ENCODE measurements at regions not wholly inside any gene's neighbourhood (a gene's known extent, or its start where the extent isn't known, plus 50 kb on each side); places are given as distances from the start of the nearest gene placed in this dataset.

DNA sequence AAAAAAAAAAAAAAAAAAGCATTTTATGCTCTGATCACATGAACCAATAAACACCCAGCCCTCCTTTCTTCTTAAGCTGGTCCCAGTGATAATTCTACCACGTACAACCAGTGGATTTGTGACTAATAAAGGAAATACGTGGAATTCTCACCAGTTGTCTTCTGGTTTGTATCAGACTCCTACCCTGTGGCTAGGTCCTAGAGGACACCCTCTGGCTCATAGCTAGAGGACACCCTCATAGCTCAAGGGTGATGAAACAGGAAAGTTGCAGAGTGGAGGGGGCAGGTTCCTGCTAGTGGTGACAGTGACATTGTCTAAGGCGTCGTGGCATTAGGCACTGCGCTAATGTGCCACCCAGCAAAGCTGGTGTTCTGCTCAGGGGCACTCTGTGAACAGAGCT lies 167.8 kb downstream of the BCL11A start:
- DNase-seq, result no peak
- no peaks in the 10 kb centered on the region for H3K9me3 ChIP-seq
- H3K36me3 ChIP-seq, result no peaks in the 10 kb centered on the region
- H3K4me1 ChIP-seq, result no peaks in the 10 kb centered on the region
- H3K27me3 ChIP-seq, result no peaks in the 10 kb centered on the region
- 62 to 72% methylated on average over 2 to 5 of the region's 5 CpGs for WGBS, 2 donors (ENCODE audit: low coverage in 1 of 2)
- intact Hi-C loops (cut with DNase I; ENCODE audit: low total_unique reads), result no loop called here
- TF ChIP-seq, protein P1, sequence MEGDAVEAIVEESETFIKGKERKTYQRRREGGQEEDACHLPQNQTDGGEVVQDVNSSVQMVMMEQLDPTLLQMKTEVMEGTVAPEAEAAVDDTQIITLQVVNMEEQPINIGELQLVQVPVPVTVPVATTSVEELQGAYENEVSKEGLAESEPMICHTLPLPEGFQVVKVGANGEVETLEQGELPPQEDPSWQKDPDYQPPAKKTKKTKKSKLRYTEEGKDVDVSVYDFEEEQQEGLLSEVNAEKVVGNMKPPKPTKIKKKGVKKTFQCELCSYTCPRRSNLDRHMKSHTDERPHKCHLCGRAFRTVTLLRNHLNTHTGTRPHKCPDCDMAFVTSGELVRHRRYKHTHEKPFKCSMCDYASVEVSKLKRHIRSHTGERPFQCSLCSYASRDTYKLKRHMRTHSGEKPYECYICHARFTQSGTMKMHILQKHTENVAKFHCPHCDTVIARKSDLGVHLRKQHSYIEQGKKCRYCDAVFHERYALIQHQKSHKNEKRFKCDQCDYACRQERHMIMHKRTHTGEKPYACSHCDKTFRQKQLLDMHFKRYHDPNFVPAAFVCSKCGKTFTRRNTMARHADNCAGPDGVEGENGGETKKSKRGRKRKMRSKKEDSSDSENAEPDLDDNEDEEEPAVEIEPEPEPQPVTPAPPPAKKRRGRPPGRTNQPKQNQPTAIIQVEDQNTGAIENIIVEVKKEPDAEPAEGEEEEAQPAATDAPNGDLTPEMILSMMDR (IDR thresholded peaks at IDR 0.05), result no peak
- no peak for TF ChIP-seq POLR2A (IDR thresholded peaks at IDR 0.05)
- H3K4me3 ChIP-seq, result no peak overlapping the region
- H3K27ac ChIP-seq, result no peak overlapping the region
- in situ Hi-C loops (cut with MboI; ENCODE audit: low pct_ligation_motif_present in 1 of 4, low pct_unique_long_range_greater_than_20kb in 1 of 4, low sequenced_read_pairs in 3 of 4), result no loop called here

- intact Hi-C loops (cut with DNase I; ENCODE audit: low total_unique reads) (no loop called here), in situ Hi-C loops (cut with MboI; ENCODE audit: low pct_ligation_motif_present in 1 of 4, low pct_unique_long_range_greater_than_20kb in 1 of 4, low sequenced_read_pairs in 3 of 4) (no loop called here)
- no peak for DNase-seq
- Histone ChIP-seq H3K27me3 (no peaks in the 10 kb centered on the region), H3K9me3 (no peaks in the 10 kb centered on the region), H3K27ac (no peak overlapping the region), H3K4me3 (no peak overlapping the region), H3K36me3 (no peaks in the 10 kb centered on the region), H3K4me1 (peaks cover 0 to 7% (median 0%) of the 10 kb centered on the region in 4 donors)
- WGBS, 2 donors (ENCODE audit: low coverage in 1 of 2), result 69 to 77% methylated on average over 6 of the region's 6 CpGs
- TF ChIP-seq, protein P1 (IDR thresholded peaks at IDR 0.05), result no peak
Measured at GRCh38 chr2:60383401-60384143, 169.9 kb downstream of the BCL11A start.

DNA sequence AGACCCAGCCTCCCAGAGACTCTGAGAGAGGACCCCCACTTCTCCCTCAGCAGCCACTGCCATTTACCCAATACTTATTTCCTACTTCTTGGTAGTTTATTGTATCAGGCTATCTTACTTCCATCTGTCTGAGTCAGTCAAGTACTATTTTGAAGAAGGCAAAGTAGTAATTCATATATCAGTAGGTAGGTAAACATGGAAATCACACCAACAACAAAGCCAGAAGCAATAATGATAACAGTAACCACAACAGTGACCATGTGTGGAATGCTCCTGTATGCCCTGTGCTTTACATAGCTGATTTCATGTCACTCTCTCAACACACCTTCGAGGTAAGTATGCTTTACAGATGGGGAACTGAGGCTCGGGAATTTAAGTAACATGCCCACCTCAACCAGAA lies 173.0 kb downstream of the BCL11A start:
- H3K4me3 ChIP-seq, result no peak overlapping the region
- 72 to 100% methylated on average over 1 to 2 of the region's 2 CpGs for WGBS, 2 donors (ENCODE audit: low coverage in 1 of 2)
- in situ Hi-C loops (cut with MboI; ENCODE audit: low pct_ligation_motif_present in 1 of 4, low pct_unique_long_range_greater_than_20kb in 1 of 4, low sequenced_read_pairs in 3 of 4), result no loop called here

GRCh38 chr2:60379684-60380083 lies 173.8 kb downstream of the BCL11A start:
- no peaks in the 10 kb centered on the region for H3K36me3 ChIP-seq
- WGBS, 2 donors (ENCODE audit: low coverage in 1 of 2), result 65 to 79% methylated on average over 2 of the region's 2 CpGs
- in situ Hi-C loops (cut with MboI; ENCODE audit: low pct_ligation_motif_present in 1 of 4, low pct_unique_long_range_greater_than_20kb in 1 of 4, low sequenced_read_pairs in 3 of 4) (no loop called here), intact Hi-C loops (cut with DNase I; ENCODE audit: low total_unique reads) (no loop called here)
- TF ChIP-seq POLR2A (IDR thresholded peaks at IDR 0.05), result no peak
- TF ChIP-seq, protein P1 (IDR thresholded peaks at IDR 0.05), result no peak
- TF ChIP-seq POLR2AphosphoS5 (IDR thresholded peaks at IDR 0.05), result no peak
- no peak for TF ChIP-seq EP300 (IDR thresholded peaks at IDR 0.05; ENCODE audit: low read depth)
- H3K27ac ChIP-seq, result no peak overlapping the region
- no peak overlapping the region for H3K4me3 ChIP-seq
- H3K4me1 ChIP-seq, result peaks cover 0 to 7% (median 0%) of the 10 kb centered on the region in 4 donors
- DNase-seq, result no peak
- no peaks in the 10 kb centered on the region for H3K27me3 ChIP-seq
- no peaks in the 10 kb centered on the region for H3K9me3 ChIP-seq

More for the DNA sequence above, 173.0 kb downstream of the BCL11A start:
- no peak for DNase-seq
- no peak overlapping the region for H3K27ac ChIP-seq
- no peaks in the 10 kb centered on the region for H3K27me3 ChIP-seq
- TF ChIP-seq, protein P1 (IDR thresholded peaks at IDR 0.05), result no peak
- TF ChIP-seq POLR2A (IDR thresholded peaks at IDR 0.05) (no peak), EP300 (IDR thresholded peaks at IDR 0.05; ENCODE audit: low read depth) (no peak), POLR2AphosphoS5 (IDR thresholded peaks at IDR 0.05) (no peak)
- H3K36me3 ChIP-seq, result no peaks in the 10 kb centered on the region
- intact Hi-C loops (cut with DNase I; ENCODE audit: low total_unique reads), result no loop called here
- H3K9me3 ChIP-seq, result no peaks in the 10 kb centered on the region
- peaks cover 0 to 7% (median 0%) of the 10 kb centered on the region in 4 donors for H3K4me1 ChIP-seq

Measured in transverse colon (tissue), 4 donors.